Left colon (tissue), 2 donors: ENCODE measurements at regions not wholly inside any gene's neighbourhood (a gene's known extent, or its start where the extent isn't known, plus 50 kb on each side); places are given as distances from the start of the nearest gene placed in this dataset.

Experiments used
- ATAC-seq: fragments of 200-7000 bp; cut with Tn5 transposase; one replicate; pipeline ENCODE4 v1.9.1; 2020; ENCODE audit warnings: mild to moderate bottlenecking, moderate library complexity
- DNase-seq, 2 donors: peaks; one replicate each; pipeline ENCODE4 v3.0.0-alpha.2; 2020
- intact Hi-C, 2 donors: fragments of 100-400 bp; cut with DNase I in 1 of 2; cut with micrococcal nuclease in 1 of 2; formaldehyde crosslinking; loops; one replicate each; pipeline versions ENCODE4 v1.11.2 to v1.14.0; 2022; cut with DNase I, micrococcal nuclease
- donor health status: DM: no; HTN: no; CAD: no.
- donor health status: DM: yes; HTN: yes; CAD: no.

DNA sequence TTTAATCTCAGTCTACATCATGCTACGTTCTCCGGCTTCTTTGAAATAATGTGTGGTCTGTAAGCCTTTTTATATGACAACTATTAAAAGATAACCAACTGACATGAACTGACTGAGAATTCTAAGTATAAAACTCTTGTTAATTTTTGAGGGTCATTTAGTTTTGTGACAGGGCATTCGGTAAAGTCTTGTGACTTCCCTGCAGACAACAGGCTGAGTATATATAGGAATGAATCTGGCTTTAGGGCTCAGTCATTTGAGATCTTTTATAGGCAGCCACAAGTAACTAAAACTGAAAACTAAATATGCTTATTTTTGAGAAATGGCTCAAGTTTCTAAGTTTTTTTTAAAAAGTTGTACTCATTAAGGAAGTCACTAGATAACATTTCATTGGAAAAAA, 62.5 kb upstream of the SCIN start:
- intact Hi-C loops = no loop called here
- ATAC-seq (no peak), DNase-seq (no peak)

DNA sequence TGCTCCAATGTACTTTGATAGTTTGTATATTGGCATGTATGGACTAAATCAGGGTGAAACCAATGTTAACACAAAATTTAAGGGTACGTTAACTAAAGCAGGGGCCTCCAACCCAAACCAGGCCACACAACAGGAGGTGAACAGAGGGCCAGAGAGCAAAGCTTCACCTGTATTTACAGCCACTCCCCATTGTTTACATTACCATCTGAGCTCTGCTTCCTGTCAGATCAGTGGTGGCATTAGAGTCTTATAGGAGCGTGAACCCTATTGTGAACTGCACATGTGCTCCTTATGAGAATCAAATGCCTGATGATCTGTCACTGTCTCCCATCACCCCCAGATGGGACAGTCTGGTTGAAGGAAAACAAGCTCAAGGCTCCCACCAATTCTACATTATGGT, 62.0 kb upstream of the SCIN start:
- intact Hi-C loops = no loop called here
- peak; percentile 42 for ATAC-seq
- DNase-seq = no peak

DNA sequence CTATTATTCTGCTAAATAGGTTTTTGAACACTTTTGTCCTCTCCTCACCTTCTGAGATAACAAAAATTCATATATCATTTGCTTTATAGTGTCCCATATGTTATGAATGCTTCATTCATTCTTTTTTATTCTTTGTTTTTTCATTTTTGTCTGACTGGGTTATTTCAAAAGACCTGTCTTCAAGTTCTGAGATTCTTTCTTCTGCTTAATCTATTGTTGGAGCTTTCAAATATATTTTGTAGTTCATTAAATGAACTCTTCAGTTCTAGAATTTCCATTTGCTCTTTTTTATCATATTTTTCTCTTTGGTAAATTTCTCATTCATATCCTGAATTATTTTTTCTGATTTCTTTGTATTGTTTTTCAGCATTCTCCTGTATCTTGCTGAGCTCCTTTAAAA, 53.1 kb upstream of the SCIN start:
- no peak for DNase-seq
- ATAC-seq = no peak
- intact Hi-C loops = no loop called here

- peak; percentile 78 for ATAC-seq
- intact Hi-C loops = no loop called here
- DNase-seq = peak in 1 of 2 donors; percentile 26
Observed at GRCh38 chr7:12518920-12519681, 51.4 kb upstream of the SCIN start.

GRCh38 chr7:12519682-12520009, 50.9 kb upstream of the SCIN start:
- no peak for DNase-seq
- intact Hi-C loops = loop anchor here in 1 of 2 donors (5.0 to 10.0 kb wide), 2 partner anchors 105 to 743 kb away; no protein-coding TSS in a partner anchor
- no peak for ATAC-seq
